ENCODE measurements at regions not wholly inside any gene's neighbourhood (a gene's known extent, or its start where the extent isn't known, plus 50 kb on each side); places are given as distances from the start of the nearest gene placed in this dataset.

DNA sequence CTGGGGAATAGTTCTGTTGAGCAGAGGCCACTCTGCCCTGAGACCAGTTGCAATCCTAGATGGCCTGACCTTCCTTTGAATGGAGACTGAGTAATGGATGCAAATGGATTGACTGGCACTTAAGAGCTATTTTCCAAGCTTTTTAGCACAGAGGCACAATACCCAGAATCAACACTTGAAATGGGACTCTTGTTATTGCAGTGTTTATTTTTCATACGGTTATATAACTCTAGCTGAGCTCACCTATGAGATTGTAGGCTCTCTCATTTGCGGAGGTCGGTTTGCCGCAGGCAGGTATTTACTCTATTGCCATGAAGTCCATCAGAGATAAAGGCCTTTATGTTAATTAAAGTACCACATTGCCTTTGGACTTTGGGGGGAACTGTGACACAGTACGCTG is 422.3 kb upstream of the CELF4 start:
- Histone ChIP-seq H3K4me1 (ENCODE audit: control insufficient read depth, extremely low read depth, insufficient read depth, low read length) (no peaks in the 10 kb centered on the region), H3K4me2 (ENCODE audit: insufficient read depth, low read length) (no peak overlapping the region), H3K9me1 (replicated peaks; ENCODE audit: control insufficient read depth, extremely low read depth, insufficient read depth, low read length) (no peaks in the 10 kb centered on the region), H3K36me3 (ENCODE audit: control insufficient read depth in 2 of 2, extremely low read depth in 1 of 2, insufficient read depth in 2 of 2, low read length in 2 of 2) (no peaks in the 10 kb centered on the region), H3K4me3 (replicated peaks in 1 of 3; ENCODE audit: insufficient read depth in 1 of 3, low read depth in 1 of 3, low read length in 3 of 3) (no peak overlapping the region), H3K27me3 (ENCODE audit: control insufficient read depth in 2 of 2, insufficient read depth in 2 of 2, low read length in 2 of 2) (no peaks in the 10 kb centered on the region), H4K20me1 (replicated peaks; ENCODE audit: control insufficient read depth, extremely low read depth, insufficient read depth, low read length) (no peaks in the 10 kb centered on the region), H3K9ac (replicated peaks; ENCODE audit: extremely low read depth, insufficient read depth, low read length) (no peak overlapping the region), H2AFZ (ENCODE audit: low read depth, low read length) (no peak overlapping the region), H3K27ac (ENCODE audit: insufficient read depth, low read depth, low read length) (no peak overlapping the region), H3K79me2 (ENCODE audit: control insufficient read depth, insufficient read depth, low read length) (no peaks in the 10 kb centered on the region), H3K9me3 (replicated peaks; ENCODE audit: control insufficient read depth, insufficient read depth, low read length) (peaks cover 2% of the 10 kb centered on the region)
- DNase-seq (ENCODE audit: low read depth, low spot score) = no peak
- BruUV-seq (replicated peaks) = no TSS peak
- intact Hi-C loops (cut with micrococcal nuclease) = no loop called here
- no peak for FAIRE-seq
- CTCF ChIA-PET = no interaction called here
- TF ChIP-seq MYC (IDR thresholded peaks at IDR 0.05; ENCODE audit: low read depth, low read length) (no peak), EZH2 (IDR thresholded peaks at IDR 0.05; ENCODE audit: borderline replicate concordance, low read depth, low read length, severe bottlenecking) (no peak), CTCF (IDR thresholded peaks at IDR 0.05; ENCODE audit: extremely low read depth in 1 of 2, insufficient read depth in 1 of 2, low read depth in 1 of 2, low read length in 2 of 2) (no peak)
- TF ChIP-seq, protein P1, sequence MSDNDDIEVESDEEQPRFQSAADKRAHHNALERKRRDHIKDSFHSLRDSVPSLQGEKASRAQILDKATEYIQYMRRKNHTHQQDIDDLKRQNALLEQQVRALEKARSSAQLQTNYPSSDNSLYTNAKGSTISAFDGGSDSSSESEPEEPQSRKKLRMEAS (IDR thresholded peaks at IDR 0.05; ENCODE audit: insufficient read depth, insufficient read length) = no peak
- POLR2A ChIA-PET = no interaction called here
- dilution Hi-C loops (cut with MboI; ENCODE audit: extremely low pct_ligation_motif_present, low sequenced_read_pairs) = no loop called here

DNA sequence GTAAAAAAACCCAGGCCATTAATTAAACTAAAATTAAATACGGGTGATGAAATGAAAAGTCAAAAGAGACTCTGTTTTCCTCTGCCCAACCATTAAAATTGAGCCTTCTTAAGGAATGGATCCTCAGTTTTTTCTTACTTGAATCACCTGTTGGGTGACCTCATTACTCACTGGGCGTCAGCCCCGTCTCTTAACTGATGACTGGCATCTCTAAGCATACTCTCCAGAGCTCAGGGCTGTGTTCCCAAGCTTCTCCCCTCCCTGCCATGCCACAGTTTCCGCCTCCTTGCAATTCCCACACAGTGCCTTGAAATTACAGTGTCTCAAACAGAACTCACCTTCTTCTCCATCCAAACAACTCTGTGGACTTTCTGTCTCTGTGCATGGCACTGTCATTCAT is 421.1 kb upstream of the CELF4 start:
- Histone ChIP-seq H3K4me1 (ENCODE audit: control insufficient read depth, extremely low read depth, insufficient read depth, low read length) (no peaks in the 10 kb centered on the region), H3K27ac (ENCODE audit: insufficient read depth, low read depth, low read length) (no peak overlapping the region), H2AFZ (ENCODE audit: low read depth, low read length) (no peak overlapping the region), H3K4me2 (ENCODE audit: insufficient read depth, low read length) (no peak overlapping the region), H3K79me2 (ENCODE audit: control insufficient read depth, insufficient read depth, low read length) (no peaks in the 10 kb centered on the region), H3K4me3 (replicated peaks in 1 of 3; ENCODE audit: insufficient read depth in 1 of 3, low read depth in 1 of 3, low read length in 3 of 3) (no peak overlapping the region), H3K9me3 (replicated peaks; ENCODE audit: control insufficient read depth, insufficient read depth, low read length) (peaks cover 4% of the 10 kb centered on the region), H3K9me1 (replicated peaks; ENCODE audit: control insufficient read depth, extremely low read depth, insufficient read depth, low read length) (no peaks in the 10 kb centered on the region), H3K36me3 (ENCODE audit: control insufficient read depth in 2 of 2, extremely low read depth in 1 of 2, insufficient read depth in 2 of 2, low read length in 2 of 2) (no peaks in the 10 kb centered on the region), H4K20me1 (replicated peaks; ENCODE audit: control insufficient read depth, extremely low read depth, insufficient read depth, low read length) (no peaks in the 10 kb centered on the region), H3K27me3 (ENCODE audit: control insufficient read depth in 2 of 2, insufficient read depth in 2 of 2, low read length in 2 of 2) (no peaks in the 10 kb centered on the region), H3K9ac (replicated peaks; ENCODE audit: extremely low read depth, insufficient read depth, low read length) (no peak overlapping the region)
- dilution Hi-C loops (cut with MboI; ENCODE audit: extremely low pct_ligation_motif_present, low sequenced_read_pairs) = no loop called here
- FAIRE-seq = no peak
- ChIA-PET CTCF (no interaction called here), POLR2A (no interaction called here)
- intact Hi-C loops (cut with micrococcal nuclease) = no loop called here
- no peak for TF ChIP-seq POLR2AphosphoS5 (IDR thresholded peaks at IDR 0.05; ENCODE audit: insufficient read depth, low read depth, low read length)
- no peak for TF ChIP-seq JUN (IDR thresholded peaks at IDR 0.05; ENCODE audit: borderline replicate concordance, insufficient read depth, insufficient read length, low read depth)
- no peak for TF ChIP-seq MYC (IDR thresholded peaks at IDR 0.05; ENCODE audit: low read depth, low read length)
- no peak for TF ChIP-seq GATA2 (IDR thresholded peaks at IDR 0.05; ENCODE audit: insufficient read depth, insufficient read length, low read depth, low read length)
- TF ChIP-seq EZH2 (IDR thresholded peaks at IDR 0.05; ENCODE audit: borderline replicate concordance, low read depth, low read length, severe bottlenecking) = no peak
- no peak for TF ChIP-seq FOS (IDR thresholded peaks at IDR 0.05; ENCODE audit: borderline replicate concordance, insufficient read depth, low read length)
- TF ChIP-seq POLR2A (IDR thresholded peaks at IDR 0.05; ENCODE audit: low read depth, low read length) = no peak
- no peak for TF ChIP-seq CTCF (IDR thresholded peaks at IDR 0.05; ENCODE audit: extremely low read depth in 1 of 2, insufficient read depth in 1 of 2, low read depth in 1 of 2, low read length in 2 of 2)
- TF ChIP-seq, protein P1 (IDR thresholded peaks at IDR 0.05; ENCODE audit: insufficient read depth, insufficient read length) = no peak
- no peak for DNase-seq (ENCODE audit: low read depth, low spot score)
- BruUV-seq (replicated peaks) = no TSS peak

Measured in endothelial cell of umbilical vein (primary cell).